ENCODE measurements at regions not wholly inside any gene's neighbourhood (a gene's known extent, or its start where the extent isn't known, plus 50 kb on each side); places are given as distances from the start of the nearest gene placed in this dataset.

DNA sequence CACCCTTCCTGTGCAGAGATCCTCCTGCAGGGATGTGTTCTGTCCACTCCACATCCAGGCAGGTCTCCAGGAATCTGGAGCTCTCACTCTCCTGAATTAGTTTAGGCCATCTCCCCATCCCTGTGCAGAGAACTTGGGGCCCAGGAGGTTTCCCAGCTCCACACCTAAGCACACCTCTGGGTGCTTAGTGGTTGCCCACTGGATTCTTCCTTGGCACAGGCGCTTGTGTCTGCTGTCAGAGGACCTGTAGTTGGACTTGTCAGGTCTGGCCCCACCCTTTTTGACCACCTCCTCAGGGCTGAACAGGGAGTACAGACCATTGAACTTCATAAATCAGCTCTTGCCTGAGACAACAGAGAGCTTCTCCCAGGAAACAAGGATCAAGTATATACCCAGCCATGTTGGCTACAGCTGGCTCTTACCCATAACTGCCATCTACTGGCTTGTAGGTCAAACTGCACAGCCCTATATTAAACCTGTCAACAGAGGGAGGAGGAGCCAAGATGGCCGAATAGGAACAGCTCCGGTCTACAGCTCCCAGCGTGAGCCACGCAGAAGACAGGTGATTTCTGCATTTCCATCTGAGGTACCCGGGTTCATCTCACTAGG is 275.5 kb downstream of the PPARGC1A start:
- TF ChIP-seq, protein P1, sequence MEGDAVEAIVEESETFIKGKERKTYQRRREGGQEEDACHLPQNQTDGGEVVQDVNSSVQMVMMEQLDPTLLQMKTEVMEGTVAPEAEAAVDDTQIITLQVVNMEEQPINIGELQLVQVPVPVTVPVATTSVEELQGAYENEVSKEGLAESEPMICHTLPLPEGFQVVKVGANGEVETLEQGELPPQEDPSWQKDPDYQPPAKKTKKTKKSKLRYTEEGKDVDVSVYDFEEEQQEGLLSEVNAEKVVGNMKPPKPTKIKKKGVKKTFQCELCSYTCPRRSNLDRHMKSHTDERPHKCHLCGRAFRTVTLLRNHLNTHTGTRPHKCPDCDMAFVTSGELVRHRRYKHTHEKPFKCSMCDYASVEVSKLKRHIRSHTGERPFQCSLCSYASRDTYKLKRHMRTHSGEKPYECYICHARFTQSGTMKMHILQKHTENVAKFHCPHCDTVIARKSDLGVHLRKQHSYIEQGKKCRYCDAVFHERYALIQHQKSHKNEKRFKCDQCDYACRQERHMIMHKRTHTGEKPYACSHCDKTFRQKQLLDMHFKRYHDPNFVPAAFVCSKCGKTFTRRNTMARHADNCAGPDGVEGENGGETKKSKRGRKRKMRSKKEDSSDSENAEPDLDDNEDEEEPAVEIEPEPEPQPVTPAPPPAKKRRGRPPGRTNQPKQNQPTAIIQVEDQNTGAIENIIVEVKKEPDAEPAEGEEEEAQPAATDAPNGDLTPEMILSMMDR (IDR thresholded peaks at IDR 0.05), result peak; percentile 36
- TF ChIP-seq, protein P2, sequence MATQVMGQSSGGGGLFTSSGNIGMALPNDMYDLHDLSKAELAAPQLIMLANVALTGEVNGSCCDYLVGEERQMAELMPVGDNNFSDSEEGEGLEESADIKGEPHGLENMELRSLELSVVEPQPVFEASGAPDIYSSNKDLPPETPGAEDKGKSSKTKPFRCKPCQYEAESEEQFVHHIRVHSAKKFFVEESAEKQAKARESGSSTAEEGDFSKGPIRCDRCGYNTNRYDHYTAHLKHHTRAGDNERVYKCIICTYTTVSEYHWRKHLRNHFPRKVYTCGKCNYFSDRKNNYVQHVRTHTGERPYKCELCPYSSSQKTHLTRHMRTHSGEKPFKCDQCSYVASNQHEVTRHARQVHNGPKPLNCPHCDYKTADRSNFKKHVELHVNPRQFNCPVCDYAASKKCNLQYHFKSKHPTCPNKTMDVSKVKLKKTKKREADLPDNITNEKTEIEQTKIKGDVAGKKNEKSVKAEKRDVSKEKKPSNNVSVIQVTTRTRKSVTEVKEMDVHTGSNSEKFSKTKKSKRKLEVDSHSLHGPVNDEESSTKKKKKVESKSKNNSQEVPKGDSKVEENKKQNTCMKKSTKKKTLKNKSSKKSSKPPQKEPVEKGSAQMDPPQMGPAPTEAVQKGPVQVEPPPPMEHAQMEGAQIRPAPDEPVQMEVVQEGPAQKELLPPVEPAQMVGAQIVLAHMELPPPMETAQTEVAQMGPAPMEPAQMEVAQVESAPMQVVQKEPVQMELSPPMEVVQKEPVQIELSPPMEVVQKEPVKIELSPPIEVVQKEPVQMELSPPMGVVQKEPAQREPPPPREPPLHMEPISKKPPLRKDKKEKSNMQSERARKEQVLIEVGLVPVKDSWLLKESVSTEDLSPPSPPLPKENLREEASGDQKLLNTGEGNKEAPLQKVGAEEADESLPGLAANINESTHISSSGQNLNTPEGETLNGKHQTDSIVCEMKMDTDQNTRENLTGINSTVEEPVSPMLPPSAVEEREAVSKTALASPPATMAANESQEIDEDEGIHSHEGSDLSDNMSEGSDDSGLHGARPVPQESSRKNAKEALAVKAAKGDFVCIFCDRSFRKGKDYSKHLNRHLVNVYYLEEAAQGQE (IDR thresholded peaks at IDR 0.05; ENCODE audit: insufficient read depth in 1 of 2, low read depth in 2 of 2, low read length in 1 of 2), result no peak
- TF ChIP-seq POLR2AphosphoS5 (IDR thresholded peaks at IDR 0.05; ENCODE audit: low read depth, low read length) (no peak), SIN3A (IDR thresholded peaks at IDR 0.05; ENCODE audit: borderline replicate concordance, insufficient read depth, low read depth, low read length) (no peak)
